GM21825 (cell line): ENCODE measurements at regions not wholly inside any gene's neighbourhood (a gene's known extent, or its start where the extent isn't known, plus 50 kb on each side); places are given as distances from the start of the nearest gene placed in this dataset.
"Not testable (repeated sequence)": the region's sequence is repeated elsewhere in the genome, so short reads cannot be mapped to it uniquely, and the experiment has no call there.

ENCODE experiments used
- ATAC-seq: cut with Tn5 transposase; IDR thresholded peaks from one replicate; pipeline ENCODE4 v1.9.1; 2021; ENCODE audit warnings: mild to moderate bottlenecking, moderate library complexity; ENCODE audit not compliant: unreplicated experiment

DNA sequence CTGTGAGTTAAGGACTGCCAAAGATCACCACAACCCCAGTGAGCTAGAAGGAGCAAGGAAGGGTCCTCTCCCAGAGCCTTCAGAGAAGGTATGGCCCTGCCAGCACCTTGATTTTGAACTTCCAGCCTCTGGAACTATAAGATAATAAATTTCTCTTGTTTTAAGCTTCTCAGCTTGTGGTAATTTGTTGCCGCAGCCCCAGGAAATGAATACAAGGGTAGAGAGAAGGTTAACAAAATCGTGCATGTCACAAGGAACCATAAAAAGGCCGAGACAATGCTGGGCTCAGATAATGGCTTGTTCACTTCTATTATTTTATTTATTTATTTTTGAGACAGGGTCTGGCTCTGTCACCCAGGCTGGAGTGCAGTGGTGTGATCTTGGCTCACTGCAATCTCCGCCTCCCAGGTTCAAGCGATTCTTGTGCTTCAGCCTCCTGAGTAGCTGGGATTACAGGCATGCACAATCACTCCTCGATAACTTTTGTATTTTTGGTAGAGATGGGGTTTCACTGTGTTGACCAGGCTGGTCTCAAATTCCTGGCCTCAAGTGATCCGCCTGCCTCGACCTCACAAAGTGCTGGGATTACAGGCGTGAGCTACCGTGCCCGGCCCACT is 71.5 kb downstream of the WSB1 start:
- not testable (repeated sequence) for ATAC-seq

DNA sequence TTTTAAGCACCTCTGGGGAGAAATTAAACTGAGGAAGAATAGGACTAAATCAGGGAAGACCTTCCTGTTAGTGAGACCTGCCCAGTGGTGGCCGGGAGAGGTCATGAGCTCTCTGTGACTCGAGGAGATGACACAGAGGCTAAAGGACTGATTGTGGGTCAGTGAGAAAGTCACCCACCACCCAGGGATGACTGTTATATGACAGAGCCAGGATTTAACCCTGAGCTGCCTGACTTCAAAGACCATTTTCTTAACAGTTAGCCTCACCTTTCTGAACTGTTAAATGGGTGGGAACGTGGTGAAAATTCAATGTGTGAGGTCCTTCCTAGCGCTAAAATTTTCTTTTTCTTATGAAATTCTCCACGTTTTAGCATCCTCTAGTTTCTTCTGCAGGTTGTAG is 72.5 kb downstream of the WSB1 start:
- ATAC-seq: no peak

DNA sequence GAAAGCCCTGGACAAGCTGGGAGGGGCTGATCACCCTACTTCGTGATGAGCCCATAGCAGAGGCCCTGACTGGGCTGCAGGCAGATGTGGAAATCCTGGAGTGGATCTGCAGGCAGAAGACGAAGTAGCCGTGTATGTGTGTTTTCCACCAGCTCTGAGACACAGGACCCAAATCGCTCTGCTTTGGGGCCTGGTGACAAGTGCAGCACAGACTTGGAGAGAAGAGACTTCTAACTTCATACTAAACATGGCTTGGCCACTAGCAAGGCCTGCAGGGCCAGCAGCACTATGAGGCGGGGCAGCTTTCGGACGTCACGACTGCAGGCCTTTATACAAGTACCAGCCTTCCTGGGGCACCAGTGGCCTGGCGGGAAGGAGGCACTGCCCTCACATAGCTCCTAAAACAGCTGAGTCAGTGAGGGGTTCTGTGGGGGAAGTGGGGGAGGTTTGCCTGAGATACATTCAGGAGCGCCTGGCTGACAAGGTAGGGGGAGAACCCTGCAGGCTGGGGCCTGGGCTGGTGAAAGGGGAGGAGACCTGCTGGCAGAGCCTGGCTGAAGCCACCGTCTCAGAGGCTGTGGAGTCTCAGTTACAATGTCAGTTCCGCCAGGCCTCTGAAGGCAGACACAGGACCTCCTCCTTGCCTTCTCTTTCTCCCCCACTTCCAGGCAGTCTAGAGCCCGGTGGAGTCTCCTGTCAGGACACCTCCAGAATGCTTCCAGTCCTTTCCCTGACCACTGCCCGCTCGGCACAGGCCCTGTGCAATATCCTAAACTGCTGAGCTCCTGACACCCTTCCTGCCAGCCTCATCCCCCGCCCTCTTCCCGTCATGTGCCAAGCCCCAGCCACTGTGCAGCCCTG is 73.4 kb downstream of the WSB1 start:
- ATAC-seq: no peak

DNA sequence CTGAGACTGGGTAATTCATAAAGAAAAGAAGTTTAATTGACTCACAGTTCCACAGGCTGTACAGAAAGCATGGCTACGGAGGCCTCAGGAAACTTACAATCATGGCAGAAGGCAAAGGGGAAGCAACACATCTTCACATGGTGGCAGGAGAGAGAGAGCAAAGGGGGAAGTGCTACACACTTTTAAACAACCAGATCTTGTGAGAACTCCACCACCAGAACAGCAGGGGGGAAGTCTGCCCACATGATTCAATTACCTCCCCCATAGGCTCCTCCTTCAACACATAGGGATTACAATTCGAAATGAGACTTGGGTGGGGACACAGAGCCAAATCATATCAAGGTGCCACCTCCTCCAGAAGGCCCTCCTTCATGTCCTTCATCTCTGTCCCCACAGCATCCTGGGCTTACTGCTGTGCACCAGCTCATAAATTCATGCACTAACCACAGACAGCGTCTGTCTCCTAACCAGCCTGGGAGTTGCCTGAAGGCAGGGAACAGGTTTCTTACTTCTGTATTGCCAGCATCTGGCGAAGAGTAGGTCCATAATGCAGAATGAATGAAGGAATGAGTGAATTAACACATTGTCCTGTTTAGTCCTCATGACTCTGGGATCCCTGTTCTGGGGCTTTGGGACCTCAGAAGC is 74.4 kb downstream of the WSB1 start:
- ATAC-seq: no peak

DNA sequence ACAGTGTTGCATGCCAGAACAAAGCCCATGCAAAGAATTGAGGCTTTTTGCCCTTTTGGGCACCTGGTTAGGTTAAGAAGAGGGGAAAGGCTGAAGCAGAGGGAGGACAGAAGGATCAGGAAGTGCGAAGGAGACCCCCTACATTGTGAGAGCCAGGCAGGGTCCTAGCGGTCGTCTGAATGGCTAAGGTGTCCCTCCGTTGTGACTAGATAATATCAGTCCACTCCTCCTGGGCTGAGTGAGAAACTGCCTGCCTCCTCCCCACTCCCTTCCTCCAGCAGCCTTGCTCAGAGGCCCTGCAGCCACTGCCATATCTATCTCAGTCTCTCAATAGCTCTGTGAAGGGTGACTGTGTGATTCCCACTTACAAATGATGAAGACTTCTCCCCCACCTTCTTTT is 75.1 kb downstream of the WSB1 start:
- ATAC-seq: no peak

DNA sequence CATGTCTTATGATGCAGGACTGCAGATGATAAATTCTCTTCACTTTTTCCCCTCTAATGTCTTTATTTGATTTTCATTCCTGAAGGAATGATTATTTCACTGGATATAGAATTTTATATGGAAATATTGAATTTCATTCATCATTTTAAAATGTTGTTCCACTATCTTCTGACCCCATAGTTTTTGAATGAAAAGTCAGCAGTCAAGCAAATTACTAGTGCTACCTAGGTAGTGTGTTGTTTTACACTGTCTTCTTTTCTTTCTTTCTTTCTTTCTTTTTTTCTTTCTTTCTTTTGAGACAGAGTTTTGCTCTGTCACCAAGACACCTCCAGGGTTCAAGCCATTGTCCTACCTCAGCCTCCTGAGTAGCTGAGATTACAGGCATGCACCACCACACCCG is 76.9 kb downstream of the WSB1 start:
- no peak for ATAC-seq

DNA sequence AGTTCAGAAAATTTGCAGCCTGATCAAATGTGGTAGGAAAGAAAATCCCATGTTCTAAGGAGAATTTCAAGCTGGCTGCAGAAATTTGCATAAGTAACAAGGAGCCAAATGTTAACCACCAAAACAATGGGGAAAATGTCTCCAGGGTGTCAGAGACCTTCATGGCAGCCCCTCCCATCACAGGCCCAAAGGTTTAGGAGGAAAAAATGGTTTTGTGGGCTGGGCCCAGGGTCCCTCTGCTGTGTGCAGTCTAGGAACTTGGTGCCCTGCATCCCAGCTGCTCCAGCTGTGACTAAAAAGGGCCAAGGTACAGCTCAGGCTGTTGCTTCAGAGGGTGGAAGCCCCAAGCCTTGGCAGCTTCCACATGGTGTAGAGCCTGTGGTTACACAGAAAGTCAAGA is 79.8 kb downstream of the WSB1 start:
- ATAC-seq: not testable (repeated sequence)

DNA sequence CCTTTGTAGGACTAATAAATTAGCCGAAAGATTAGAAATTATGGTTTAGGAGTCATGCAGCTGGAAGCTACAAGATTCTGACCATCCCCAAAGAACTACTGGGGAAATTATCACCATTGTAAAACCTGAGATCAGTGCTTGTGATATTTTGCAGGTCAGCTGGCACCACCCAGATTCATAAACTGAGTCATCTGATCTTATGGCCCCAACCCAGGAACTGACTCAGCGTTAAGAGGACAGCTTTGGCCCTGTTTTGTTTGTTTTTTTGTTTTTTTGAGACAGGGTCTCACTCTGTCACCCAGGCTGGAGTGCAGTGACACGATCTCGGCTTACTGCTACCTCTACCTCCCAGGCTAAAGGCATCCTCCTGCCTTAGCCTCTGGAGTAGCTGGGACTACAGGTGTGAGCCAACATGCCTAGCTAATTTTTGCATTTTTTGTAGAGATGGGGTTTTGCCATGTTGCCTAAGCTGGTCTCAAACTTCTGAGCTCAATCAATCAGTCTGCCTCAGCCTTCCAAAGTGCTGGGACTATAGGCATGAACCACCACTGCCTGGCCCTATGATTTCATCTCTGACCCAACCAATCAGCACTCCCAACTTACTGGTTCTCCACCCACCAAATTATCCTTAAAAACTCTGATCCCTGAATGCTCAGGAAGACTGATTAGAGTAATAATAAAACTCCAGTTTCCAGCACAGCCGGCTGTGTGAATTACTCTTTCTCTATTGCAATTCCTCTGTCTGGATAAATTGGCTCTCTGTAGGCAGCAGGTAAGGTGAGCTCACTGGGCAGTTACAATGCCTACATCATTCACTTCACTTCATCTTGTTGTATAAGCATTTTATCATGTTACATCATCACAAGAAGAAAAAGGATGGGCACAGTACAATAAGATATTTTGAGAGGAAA is 79.4 kb upstream of the KSR1 start:
- ATAC-seq: no peak

DNA sequence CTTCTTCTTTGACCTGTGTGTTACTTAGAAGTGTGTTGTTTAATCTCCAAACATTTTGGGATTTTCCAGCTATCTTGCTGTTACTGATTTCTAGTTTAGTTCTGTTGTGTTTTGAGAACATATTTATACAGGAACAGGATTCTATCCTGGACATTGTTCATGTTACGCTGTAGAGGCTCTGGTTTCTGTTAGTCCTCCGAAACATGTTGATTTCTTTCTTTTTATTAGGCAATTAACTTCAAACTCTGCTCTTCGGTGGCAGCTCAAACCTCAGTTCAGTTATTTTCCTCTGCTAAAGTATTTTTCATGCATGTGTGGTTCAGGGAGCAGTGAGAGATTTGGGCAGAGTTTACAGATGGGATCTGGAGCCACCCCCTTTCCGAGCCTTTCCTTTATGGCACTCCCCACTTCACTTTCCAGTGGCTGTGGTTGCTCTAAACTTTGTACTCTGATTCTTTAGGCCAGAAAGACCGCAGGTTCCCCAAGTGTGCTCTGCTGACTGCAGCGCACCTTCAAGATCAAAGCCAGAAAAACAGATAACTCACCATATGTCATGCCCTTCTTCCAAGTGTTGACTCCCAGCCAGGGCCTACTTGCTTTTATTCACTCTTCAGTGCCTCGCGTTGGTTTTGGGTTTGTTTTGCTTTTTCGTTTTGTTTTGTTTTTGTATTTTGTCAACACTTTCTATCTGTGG is 77.6 kb upstream of the KSR1 start:
- ATAC-seq: no peak

DNA sequence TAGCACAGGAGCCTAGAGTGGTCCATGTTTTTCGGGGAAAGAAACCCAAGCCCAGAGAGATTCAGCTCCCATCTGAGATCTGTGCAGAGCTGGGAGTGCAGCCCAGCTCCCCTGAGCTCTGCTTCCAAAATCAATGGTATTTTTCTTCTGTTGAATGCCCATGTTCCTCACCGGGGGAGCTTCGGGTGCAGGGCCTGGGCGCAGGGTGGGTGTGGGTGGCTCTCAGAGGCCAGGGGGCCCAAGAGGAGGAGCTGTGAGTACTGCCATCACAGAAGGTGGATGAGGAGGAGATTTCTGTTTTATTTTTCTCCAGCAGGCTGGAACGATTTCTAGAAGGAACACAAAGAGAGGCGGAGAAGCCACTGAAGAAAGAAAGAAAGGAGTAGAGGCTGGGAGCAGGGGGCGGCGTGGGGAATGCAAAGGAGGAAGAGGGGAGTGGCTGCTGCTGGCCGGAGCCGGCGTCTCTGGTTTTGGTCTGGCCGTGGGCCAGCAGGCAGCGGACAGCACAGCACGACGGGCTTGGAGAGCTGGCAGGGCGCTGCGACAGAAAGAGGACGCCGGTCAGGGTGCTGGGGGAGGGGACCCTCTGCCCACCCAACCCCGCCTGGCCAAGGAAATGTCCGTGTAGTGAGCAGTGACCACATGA is 76.2 kb upstream of the KSR1 start:
- ATAC-seq: no peak

DNA sequence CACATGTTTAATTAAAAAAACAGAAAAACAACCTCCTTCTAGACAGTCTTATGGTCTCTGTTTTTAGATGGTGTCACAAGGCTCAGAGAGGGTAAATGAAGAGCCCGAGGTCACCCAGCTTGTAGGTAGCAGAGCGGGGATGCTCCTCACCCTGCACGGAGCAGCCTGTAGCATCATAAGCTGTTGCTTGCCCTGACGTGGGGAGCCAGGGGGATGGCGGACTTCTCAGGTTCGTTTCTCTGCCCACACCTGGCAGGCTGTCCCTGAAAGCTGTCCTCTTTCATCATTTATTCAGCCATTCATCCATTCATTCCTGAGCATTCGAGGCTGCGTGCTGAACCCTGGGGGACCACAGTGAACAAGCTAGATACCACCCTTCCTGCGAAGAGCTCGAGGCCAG is 75.7 kb upstream of the KSR1 start:
- ATAC-seq: no peak

DNA sequence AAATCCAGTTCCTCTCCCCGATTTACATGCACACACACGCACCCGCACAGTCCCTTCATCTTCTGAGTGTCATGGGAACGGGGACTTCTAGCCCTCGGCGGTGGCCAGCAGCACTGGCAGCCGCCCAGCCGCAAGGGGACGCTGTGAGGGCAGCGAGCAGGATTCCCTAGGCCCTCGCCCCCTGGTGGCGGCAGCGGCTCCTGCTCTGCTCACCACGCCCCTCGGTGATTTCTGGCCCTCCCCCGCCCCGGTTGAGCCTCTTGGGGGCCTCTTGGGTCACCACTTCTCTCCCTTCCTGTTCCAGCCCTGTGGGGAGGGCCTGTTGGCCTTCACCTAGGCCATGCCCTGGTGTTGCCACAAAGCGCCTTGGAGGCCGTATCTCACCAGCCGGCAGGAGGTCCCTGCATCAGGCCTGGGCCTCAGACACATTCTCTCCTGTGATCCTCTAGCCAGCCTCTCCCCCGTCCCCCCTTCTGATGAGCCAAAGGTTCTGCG is 75.2 kb upstream of the KSR1 start:
- ATAC-seq: peak; percentile 48

DNA sequence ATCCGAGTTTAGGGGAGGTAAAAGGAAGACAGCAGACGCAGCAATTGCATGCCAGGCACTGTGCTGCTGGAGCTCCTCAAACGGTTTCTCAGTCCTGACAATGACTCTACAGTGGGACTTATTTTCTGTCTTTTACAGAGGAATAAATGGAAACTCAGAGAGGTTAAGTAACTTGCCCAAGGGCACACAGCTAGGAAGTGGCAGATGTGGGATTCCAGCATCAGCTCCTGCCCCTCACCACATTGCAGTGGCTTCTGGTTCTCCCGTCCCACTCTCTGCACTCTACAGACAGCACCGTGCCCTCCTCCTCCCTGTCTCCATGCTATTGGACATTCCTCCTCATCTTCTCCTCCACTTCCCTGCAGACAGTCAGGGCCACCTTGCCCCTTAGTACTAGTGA is 74.2 kb upstream of the KSR1 start:
- ATAC-seq: no peak

DNA sequence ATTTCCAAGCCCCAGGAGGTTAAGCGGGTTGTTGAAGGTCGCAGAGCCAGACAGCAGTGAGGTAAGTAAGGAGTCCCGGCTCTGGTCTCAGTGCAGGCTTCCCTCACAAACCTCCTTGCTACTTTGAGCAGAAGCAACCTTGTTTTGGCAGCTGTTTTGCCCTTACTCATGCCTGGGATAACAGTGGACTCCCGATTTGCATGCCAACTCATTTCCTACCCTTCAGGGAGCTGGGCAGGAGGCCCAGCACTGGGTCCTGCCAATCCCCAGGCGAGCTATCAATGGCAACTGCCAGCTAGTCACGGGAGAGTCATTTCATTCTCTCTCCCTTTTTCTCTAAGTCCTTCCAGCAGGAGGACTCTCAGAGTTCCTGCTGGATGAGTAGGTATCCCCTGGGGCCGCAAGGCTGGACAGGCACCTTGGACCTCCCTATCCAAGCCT is 72.0 kb upstream of the KSR1 start:
- ATAC-seq: no peak

DNA sequence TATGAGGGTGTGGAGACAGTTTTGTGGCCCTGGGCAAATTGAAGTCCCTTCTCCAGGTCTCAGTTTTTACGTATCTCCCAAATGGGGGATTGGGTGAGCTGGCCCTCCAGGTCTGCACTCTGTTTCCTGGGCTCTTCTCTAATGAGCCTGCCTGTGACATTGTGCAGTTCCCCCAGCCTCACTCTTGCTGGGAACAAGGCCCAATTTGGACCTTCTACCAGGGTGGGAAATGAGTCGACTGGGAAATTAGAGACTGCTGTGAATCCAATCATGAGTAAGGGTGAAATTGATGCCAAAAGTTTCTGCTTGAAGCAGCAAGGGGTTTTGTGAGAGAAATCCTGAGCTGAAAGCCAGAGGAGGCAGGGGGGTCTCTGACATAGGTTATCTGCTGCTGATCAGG is 71.5 kb upstream of the KSR1 start:
- ATAC-seq: no peak

DNA sequence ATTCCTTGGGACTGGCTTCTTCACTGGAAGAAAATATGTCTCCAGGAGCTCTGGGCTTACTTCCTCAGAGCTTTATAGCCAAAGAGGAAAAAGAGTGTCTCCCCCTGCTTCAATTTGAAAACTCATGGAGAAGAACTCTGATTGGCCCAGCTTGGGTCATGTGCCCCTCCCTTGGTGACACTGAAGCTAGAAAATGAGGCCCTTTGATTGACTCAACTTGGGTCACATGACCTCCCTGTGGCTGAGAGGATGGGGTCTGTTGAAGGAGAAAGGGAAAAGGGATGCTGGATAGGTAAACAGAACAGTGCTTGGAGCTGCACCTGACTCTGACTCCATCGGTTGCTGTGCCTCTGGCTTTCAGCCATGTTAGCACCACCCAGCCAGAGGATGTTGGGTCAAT is 70.6 kb upstream of the KSR1 start:
- ATAC-seq: no peak

DNA sequence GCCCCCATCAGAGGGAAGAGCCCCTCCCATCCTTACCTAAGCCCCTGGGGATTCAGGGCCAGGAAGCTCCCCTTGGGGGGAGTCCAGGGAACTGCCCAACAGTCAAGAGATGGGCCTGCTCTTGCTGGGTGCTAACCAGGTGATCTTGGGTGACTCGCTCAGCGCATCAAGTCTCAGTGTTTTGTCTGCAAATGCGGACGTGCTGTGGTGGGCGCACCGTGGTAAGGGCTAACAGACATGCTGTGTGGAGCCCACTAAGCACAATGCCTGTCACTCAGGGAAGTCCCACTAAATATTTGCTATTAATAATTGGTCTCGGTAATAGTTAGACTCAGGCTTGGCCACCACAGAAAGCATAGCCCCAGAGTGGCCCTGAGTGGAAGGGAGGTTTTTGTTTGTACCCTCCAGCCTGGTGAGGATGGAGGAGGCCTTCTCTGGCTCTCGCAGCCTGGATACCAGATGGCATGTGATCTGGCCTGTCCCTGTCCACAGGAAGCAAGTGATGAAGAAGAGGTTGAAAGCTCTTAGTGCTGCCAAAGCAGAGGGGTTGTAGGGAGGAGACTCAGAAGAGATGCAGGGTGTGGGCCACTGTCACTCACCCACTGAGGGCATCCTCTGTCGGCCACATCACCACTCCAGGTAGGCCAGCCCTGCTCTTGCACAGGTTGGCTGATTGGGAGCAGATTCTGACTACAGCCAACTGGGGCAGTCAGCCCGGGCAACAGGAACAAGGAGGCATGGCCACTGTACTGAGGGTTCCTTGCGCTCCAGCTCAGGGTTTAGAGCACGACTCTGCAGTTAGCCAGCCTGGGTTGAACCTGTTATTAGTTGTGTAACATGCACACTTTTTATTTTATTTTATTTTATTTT is 69.8 kb upstream of the KSR1 start:
- ATAC-seq: no peak

DNA sequence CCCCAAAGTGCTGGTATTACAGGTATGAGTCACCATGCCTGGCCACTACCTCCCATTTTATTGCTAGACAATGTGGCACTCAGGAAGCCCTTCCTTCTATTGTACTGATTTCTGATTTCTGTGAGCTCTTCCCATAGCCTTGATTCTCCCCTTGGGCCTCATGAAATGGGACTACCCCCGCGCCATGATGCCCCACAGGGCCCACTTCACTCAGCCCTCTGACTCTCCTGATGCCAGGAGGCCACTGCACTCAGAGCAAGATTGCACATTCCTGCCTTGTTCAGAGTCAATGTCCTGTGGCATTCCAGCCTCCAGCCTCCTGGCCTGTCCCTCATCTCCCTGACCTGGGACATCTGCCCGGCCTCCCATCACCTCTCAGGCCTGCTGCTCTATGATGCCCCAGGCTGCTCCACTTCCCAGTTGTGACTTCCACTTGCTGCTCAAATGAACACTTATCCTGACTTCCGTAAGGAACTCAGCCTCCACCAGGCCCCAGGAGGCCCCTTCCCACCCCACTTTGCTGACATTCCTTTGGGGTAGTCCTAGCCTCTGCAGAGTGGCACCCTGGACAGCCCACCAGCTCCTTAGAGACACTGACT is 66.6 kb upstream of the KSR1 start:
- no peak for ATAC-seq
